HepG2 (cell line): ENCODE measurements at regions not wholly inside any gene's neighbourhood (a gene's known extent, or its start where the extent isn't known, plus 50 kb on each side); places are given as distances from the start of the nearest gene placed in this dataset.

Experiments used
- AGO1 ChIP-seq: fragments of 200-400 bp; formaldehyde crosslinking; IDR thresholded peaks from 2 replicates; pipeline ENCODE4 v1.6.1; 2017; ENCODE audit warnings: mild to moderate bottlenecking, low read depth, low read length, moderate library complexity; ENCODE audit not compliant: poor library complexity, severe bottlenecking
- AKAP8 ChIP-seq: sonication (generic); formaldehyde crosslinking; IDR thresholded peaks from 2 replicates; pipeline ENCODE4 v1.5.1; 2020; ENCODE audit warnings: mild to moderate bottlenecking, missing genetic modification reagents
- ATF2 ChIP-seq: sonication (generic); formaldehyde crosslinking; IDR thresholded peaks from 2 replicates; pipeline ENCODE4 v1.4.0; 2020; ENCODE audit warnings: missing genetic modification reagents
- ATF7-NPFF ChIP-seq: sonication (generic); formaldehyde crosslinking; IDR thresholded peaks from 2 replicates; pipeline ENCODE4 v1.8.1; 2023; ENCODE audit warnings: mild to moderate bottlenecking, low read depth, missing genetic modification reagents, moderate library complexity
- CCAR2 ChIP-seq: fragments of 200-400 bp; formaldehyde crosslinking; optimal IDR thresholded peaks from 2 replicates; pipeline ENCODE3; 2018; ENCODE audit warnings: low read depth, mild to moderate bottlenecking, low read length, moderate library complexity
- FOXM1 ChIP-seq: sonication (generic); formaldehyde crosslinking; IDR thresholded peaks from 2 replicates; pipeline ENCODE4 v1.5.0; 2020; ENCODE audit warnings: missing genetic modification reagents
- HOXA5 ChIP-seq: sonication (generic); formaldehyde crosslinking; IDR thresholded peaks from 2 replicates; pipeline ENCODE4 v1.4.0; 2020; ENCODE audit warnings: missing genetic modification reagents
- ISX ChIP-seq: sonication (generic); formaldehyde crosslinking; conservative IDR thresholded peaks from 2 replicates; pipeline ENCODE4 v1.5.0; 2020; ENCODE audit warnings: missing genetic modification reagents
- KLF9 ChIP-seq: IDR thresholded peaks from 2 replicates; pipeline ENCODE4 v1.6.1; 2016; ENCODE audit warnings: low read depth
- MIER3 ChIP-seq: IDR thresholded peaks from 2 replicates; pipeline ENCODE4 v1.6.1; 2016; ENCODE audit warnings: missing compliant biosample characterization, borderline replicate concordance
- MIXL1 ChIP-seq: IDR thresholded peaks from 2 replicates; pipeline ENCODE4 v1.6.1; 2016
- NFYB ChIP-seq: sonication (generic); formaldehyde crosslinking; IDR thresholded peaks from 2 replicates; pipeline ENCODE4 v1.4.0; 2020; ENCODE audit warnings: missing genetic modification reagents
- POGZ ChIP-seq: sonication (generic); formaldehyde crosslinking; IDR thresholded peaks from 2 replicates; pipeline ENCODE4 v1.4.0; 2020; ENCODE audit warnings: mild to moderate bottlenecking, missing genetic modification reagents
- SMAD3 ChIP-seq: sonication (generic); formaldehyde crosslinking; IDR thresholded peaks from 2 replicates; pipeline ENCODE4 v1.4.0; 2020; ENCODE audit warnings: missing genetic modification reagents
- SPEN ChIP-seq: sonication (generic); formaldehyde crosslinking; IDR thresholded peaks from 2 replicates; pipeline ENCODE4 v1.5.1; 2020; ENCODE audit warnings: low read depth, mild to moderate bottlenecking, missing genetic modification reagents
- TRAFD1 ChIP-seq: sonication (generic); formaldehyde crosslinking; IDR thresholded peaks from 2 replicates; pipeline ENCODE4 v1.5.1; 2020; ENCODE audit warnings: missing genetic modification reagents, mild to moderate bottlenecking, borderline replicate concordance
- ZKSCAN1 ChIP-seq: fragments of 150-350 bp; IDR thresholded peaks from 2 replicates; pipeline ENCODE4 v1.6.1; 2014; ENCODE audit warnings: low read length
- ZNF101 ChIP-seq: sonication (generic); formaldehyde crosslinking; IDR thresholded peaks from 2 replicates; pipeline ENCODE4 v1.4.0; 2020; ENCODE audit warnings: mild to moderate bottlenecking, low read depth, missing genetic modification reagents, borderline replicate concordance
- ZNF264 ChIP-seq: sonication (generic); formaldehyde crosslinking; IDR thresholded peaks from 2 replicates; pipeline ENCODE4 v1.4.0; 2020; ENCODE audit warnings: missing genetic modification reagents
- ZNF350 ChIP-seq: sonication (generic); formaldehyde crosslinking; IDR thresholded peaks from 2 replicates; pipeline ENCODE4 v1.4.0; 2020; ENCODE audit warnings: mild to moderate bottlenecking, low read depth, missing genetic modification reagents, borderline replicate concordance
- ZNF496 ChIP-seq: sonication (generic); formaldehyde crosslinking; IDR thresholded peaks from 2 replicates; pipeline ENCODE4 v1.8.1; 2023; ENCODE audit warnings: mild to moderate bottlenecking, moderate library complexity, missing genetic modification reagents; ENCODE audit not compliant: insufficient replicate concordance
- ZNF563 ChIP-seq: sonication (generic); formaldehyde crosslinking; IDR thresholded peaks from 2 replicates; pipeline ENCODE4 v1.8.0; 2022; ENCODE audit warnings: mild to moderate bottlenecking, moderate library complexity, missing genetic modification reagents
- ZNF577 ChIP-seq: sonication (generic); formaldehyde crosslinking; IDR thresholded peaks from 2 replicates; pipeline ENCODE4 v1.4.0; 2020; ENCODE audit warnings: mild to moderate bottlenecking, low read depth, missing genetic modification reagents, borderline replicate concordance
- ZNF598 ChIP-seq: sonication (generic); formaldehyde crosslinking; IDR thresholded peaks from 2 replicates; pipeline ENCODE4 v1.5.1; 2020; ENCODE audit warnings: mild to moderate bottlenecking, missing genetic modification reagents, borderline replicate concordance
- ZNF678 ChIP-seq: sonication (generic); formaldehyde crosslinking; IDR thresholded peaks from 2 replicates; pipeline ENCODE4 v1.4.0; 2020; ENCODE audit warnings: mild to moderate bottlenecking, missing genetic modification reagents
- ZNF704 ChIP-seq: sonication (generic); formaldehyde crosslinking; IDR thresholded peaks from 2 replicates; pipeline ENCODE4 v1.8.1; 2023; ENCODE audit warnings: mild to moderate bottlenecking, inconsistent platforms, moderate library complexity, missing genetic modification reagents, borderline replicate concordance
- ZNF790 ChIP-seq: sonication (generic); formaldehyde crosslinking; IDR thresholded peaks from 2 replicates; pipeline ENCODE4 v1.8.0; 2022; ENCODE audit warnings: missing genetic modification reagents, mild to moderate bottlenecking, borderline replicate concordance
- ZNF891 ChIP-seq: sonication (generic); formaldehyde crosslinking; IDR thresholded peaks from 2 replicates; pipeline ENCODE4 v1.5.0; 2020; ENCODE audit warnings: mild to moderate bottlenecking, missing genetic modification reagents
- ZSCAN12 ChIP-seq: sonication (generic); formaldehyde crosslinking; IDR thresholded peaks from 2 replicates; pipeline ENCODE4 v1.9.0; 2021; ENCODE audit warnings: mild to moderate bottlenecking, missing genetic modification reagents

- TF ChIP-seq ISX (CRISPR knock-in tag): no peak
- TF ChIP-seq ZSCAN12: no peak
- no peak for TF ChIP-seq ZNF101
- no peak for TF ChIP-seq TRAFD1 (CRISPR knock-in tag)
- 0 out of 2 replicates have a peak, but pooled peaks have one; percentile 40 for TF ChIP-seq ZNF704 (CRISPR knock-in tag)
- no peak for TF ChIP-seq FOXM1 (CRISPR knock-in tag)
- TF ChIP-seq ZNF598: no peak
- no peak for TF ChIP-seq CCAR2
- no peak for TF ChIP-seq ZNF678 (CRISPR knock-in tag)
- TF ChIP-seq ZNF891 (CRISPR knock-in tag): peak; percentile 88
- no peak for TF ChIP-seq ATF2 (CRISPR knock-in tag)
- no peak for TF ChIP-seq ZNF790 (CRISPR knock-in tag)
- TF ChIP-seq ZNF264 (CRISPR knock-in tag): no peak
- 0 out of 2 replicates have a peak, but pooled peaks have one; percentile 59 for TF ChIP-seq SPEN (CRISPR knock-in tag)
- 0 out of 2 replicates have a peak, but pooled peaks have one; percentile 22 for TF ChIP-seq HOXA5 (CRISPR knock-in tag)
- TF ChIP-seq KLF9 (CRISPR knock-in tag): no peak
- TF ChIP-seq ZKSCAN1: no peak
- peak; percentile 59; the same call in 1 of the 2 replicates for TF ChIP-seq ZNF350 (CRISPR knock-in tag)
- peak; percentile 84 for TF ChIP-seq ATF7-NPFF (CRISPR knock-in tag)
- TF ChIP-seq AKAP8 (CRISPR knock-in tag): no peak
- TF ChIP-seq ZNF577 (CRISPR knock-in tag): no peak
- TF ChIP-seq MIER3 (CRISPR knock-in tag): no peak
- TF ChIP-seq NFYB (CRISPR knock-in tag): peak; percentile 51; the same call in 1 of the 2 replicates
- peak; percentile 57; the same call in 1 of the 2 replicates for TF ChIP-seq POGZ
- TF ChIP-seq AGO1: no peak
- TF ChIP-seq ZNF563 (CRISPR knock-in tag): 0 out of 2 replicates have a peak, but pooled peaks have one; percentile 47
- no peak for TF ChIP-seq ZNF496 (CRISPR knock-in tag)
- TF ChIP-seq MIXL1 (CRISPR knock-in tag): no peak
- no peak for TF ChIP-seq SMAD3 (CRISPR knock-in tag)
Measured at GRCh38 chr7:65269150-65269856, 104.4 kb upstream of the ZNF92 start (continued).
